ENCODE measurements at regions not wholly inside any gene's neighbourhood (a gene's known extent, or its start where the extent isn't known, plus 50 kb on each side); places are given as distances from the start of the nearest gene placed in this dataset.

DNA sequence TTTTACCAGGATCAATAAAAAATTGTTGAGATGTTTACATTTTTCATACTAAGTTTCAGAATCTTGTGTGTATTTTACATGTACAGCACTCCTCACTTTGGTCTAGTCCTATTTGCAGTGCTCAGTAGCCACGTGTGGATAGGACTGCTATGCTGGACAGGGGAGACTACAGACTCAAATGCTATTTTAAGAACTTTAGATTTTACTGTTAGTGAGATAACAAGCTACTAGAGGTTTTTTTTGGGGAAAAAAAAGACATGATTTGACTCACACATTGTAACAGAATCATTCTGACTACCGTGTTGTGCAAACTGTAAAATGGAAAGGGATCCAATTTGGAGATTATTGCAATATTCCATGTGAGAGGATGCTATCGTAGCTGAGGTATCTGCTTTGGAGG lies 418.9 kb upstream of the PRMT6 start:
- no peak for DNase-seq

DNA sequence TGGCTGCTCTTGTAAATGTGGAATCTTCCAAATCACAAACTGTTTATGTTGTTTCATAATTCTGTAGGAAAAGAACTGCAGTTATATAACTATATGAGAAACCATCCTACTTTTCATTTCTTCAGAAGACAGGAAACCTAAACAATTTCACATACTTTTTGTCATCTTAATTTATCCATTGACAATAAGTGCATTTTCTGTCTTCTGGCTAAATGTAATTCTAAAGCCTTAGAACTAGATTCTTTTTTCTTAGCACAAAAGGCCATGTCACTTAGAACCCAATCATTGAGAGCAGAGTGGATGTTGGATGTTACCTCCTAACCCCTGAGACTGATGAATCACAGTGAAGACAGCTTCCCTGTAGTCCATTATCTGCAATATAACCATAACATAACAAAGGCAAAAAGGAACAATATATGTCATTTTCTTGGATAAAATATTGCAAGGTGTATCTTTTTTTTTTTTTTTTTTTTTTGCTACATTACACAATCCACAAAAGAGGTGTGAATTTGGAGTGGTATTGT lies 410.2 kb upstream of the PRMT6 start:
- DNase-seq: no peak

DNA sequence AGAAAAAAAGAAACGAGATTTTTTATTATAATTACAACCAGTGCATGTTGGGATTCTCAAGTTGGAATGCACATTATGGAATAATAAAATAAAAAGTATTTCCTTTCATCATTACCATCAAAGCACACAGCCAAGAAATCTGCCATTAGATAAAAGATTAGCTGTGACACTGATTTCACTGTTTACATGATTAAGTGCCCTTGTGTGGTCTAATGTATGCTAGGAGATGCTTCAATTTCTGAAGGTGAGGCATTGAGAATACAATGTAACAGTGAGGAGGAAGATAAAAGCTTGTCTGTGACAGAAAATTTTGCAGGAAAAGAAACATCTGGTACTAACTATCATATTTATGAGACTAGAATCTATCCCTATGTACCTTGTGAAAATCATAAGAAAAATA lies 409.7 kb upstream of the PRMT6 start:
- DNase-seq: no peak

DNA sequence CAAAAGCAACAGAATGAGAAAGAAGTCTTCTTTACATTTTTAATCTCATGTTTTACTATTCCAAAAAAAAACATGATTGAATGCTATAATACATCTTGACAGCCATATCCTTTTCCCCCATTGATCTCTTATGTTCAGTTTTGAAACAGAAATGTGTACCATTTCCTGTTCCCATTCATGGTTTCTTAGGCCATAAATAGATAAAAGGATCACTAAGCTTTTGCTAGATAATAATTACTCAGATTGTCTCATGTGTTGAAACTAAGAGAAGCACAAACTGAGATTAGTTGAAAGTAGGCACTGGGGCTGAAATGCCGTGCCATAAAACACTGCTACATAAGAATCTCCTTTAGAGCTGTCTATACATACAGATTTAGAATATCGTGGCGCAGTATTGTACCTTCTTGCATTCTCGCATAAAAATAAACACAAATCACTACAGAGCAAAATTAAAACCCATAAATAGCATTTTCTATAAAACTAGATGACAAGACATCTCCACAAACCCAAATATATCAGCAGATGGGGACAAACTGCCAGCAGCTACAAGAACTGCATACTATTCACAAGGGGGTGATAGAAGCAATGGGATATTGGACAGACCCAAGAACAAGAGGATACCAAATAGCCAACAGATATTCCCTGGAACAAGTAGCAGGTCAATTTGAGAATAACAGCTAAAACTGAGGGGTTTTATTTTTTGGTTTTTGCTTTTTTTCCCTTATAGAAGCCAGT lies 405.3 kb upstream of the PRMT6 start:
- DNase-seq: no peak

DNA sequence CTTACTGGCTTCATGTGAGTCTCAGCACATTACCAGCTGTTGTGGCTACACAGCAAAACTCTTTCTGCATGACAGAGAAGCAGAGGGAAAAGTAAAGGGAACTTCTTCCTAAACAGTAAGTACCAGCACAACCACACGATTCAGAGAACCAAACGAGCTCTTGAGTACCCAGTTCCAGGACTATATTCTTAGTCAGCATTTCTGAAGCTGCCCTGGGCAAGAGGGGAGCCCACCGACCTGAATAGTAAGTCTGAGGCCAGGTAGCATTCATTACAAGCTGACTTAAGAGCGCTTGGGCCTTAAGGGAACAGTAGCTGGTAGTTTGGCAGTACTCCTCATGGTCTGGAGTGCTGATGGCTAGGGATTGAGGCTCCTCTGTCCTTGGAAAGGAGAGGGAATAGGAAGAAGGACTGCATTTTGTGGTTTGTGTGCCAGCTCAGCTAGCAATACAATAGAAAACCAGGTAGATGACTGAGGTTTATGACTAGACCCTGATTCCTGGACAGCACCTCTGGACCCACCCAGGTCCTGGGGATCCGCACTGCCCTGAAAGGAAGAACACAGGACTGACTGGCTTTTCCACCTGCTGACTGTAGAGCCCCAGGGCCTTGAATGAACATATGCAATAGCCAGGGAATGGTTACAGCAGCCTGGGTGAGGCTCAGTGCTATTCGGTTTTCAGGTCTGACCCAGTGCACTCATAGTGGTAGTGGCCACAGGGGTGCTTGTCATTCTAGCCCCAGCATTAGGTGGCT lies 396.8 kb upstream of the PRMT6 start:
- no peak for DNase-seq

DNA sequence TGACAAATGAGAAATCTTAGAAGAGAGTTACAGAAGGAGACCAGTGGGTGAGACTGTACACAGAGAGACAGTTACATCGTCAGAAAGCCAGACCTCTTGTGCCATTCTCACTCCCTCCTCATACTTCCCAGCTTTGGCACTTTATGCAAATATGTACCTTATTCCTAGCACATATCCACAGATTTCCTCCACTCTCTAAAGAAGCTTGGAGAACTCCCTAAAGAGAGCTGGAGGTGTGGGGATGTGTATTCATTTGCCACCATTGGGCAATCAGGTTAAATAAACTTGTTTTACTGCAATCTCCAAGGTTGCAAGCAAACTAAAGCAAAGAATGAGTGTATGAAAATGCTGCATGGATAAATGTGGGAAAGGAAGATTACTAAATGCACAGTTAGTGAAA lies 380.9 kb upstream of the PRMT6 start:
- no peak for DNase-seq

DNA sequence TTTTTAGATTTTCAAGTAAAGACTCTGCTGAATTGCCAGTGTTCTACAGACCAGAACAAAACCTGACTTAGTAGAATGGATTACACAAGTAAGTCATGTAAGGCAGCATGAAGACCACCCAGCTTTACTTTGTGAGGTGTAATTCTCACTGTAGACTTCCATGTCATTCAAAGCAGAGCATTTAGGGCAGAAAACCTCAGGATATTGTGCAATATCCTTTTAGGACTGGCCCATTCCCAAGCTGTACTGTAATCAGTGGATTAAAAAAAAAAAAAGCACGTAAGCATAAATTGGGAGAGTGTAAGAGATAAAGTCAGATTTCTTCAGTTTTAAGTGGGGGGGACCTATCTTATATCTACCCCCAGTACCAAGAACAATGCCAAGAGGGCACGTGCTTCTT lies 380.5 kb upstream of the PRMT6 start:
- DNase-seq: no peak

DNA sequence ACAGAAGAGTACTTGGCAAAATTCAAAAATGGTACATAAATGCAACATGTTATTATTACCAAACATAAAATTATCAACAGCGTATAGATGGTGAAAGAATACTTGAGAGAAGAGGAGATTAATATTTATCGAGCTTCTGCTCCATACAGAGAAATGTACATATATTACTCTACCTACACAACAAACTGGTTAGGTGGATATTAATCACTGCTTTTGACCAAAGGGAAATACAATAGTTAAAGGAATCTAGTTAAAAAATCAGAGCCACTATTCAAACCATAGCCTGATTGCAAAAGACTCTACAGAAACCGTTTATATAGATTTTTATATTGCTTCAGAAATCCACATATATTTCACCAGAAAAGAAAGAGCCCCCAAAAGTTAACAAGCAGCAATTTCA lies 379.3 kb upstream of the PRMT6 start:
- DNase-seq: no peak

DNA sequence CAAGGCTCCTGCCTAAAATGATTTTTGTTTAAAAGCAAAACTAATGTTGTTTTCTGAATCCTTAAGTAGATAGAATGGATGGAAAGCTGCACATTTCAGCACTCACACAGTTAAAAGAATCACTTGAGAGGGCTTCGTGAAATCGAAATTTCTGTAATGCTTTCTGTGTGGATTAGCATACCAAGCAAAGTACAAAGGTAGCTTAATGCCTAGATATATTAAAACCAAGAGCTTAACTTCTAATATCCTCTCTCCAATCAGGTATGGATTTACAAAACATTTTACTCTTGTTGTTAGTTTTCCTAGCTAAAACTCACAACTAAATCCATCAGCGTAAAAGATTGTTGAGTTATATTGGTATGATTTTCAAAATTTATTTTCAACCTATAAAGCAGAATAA lies 378.8 kb upstream of the PRMT6 start:
- DNase-seq: no peak

DNA sequence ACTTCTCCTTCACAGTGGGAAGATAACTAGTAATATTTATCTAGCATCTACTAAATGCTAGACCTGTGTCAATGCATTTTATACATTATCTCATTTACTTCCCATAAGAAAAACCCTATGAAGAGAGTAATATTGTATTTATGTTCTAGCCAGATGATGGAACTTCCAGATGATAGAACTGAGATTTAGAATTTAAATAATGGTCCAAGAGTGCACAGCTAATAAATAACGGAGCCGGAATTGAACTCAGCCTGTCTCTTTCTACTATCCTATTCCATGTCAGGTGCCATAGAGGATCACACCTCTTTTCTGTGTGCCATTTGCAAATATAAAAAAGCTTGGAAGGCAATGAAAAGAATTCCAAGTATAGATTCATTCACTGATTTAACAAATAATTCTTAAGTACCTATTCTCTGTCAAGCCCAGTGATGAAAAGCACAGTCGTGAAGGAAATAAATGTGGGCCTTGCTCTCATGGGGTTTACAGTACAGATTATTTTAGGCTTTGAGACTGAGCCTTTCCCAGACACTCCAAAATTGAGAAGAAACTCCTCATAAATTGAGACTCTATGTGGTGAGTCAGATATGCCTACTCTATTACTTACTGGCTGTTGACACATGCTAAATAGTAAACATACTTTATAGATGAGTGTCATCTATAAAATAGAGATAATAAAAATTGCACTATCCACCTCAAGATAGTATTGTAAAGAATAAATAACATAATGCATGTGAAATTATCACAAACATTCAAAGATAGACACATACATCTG lies 378.0 kb upstream of the PRMT6 start:
- no peak for DNase-seq

DNA sequence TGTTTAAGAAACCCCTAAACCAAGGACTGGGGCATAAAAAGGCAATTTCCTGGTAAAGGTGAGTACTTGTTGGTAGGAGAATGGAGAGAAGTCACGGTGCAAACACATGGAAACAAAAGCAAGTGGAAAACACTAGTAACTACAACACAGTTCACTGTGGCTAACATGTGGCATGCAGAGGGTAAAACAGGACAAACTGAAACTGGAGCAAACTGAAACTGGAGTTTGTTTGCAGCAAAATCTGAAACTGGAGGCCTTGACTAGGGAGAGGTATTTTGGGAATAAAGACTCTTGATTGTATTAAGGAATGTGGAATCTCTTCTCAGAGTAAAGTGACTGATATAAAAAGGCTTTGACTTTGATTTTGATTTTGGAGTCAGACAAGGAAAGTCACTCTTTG lies 376.3 kb upstream of the PRMT6 start:
- no peak for DNase-seq

DNA sequence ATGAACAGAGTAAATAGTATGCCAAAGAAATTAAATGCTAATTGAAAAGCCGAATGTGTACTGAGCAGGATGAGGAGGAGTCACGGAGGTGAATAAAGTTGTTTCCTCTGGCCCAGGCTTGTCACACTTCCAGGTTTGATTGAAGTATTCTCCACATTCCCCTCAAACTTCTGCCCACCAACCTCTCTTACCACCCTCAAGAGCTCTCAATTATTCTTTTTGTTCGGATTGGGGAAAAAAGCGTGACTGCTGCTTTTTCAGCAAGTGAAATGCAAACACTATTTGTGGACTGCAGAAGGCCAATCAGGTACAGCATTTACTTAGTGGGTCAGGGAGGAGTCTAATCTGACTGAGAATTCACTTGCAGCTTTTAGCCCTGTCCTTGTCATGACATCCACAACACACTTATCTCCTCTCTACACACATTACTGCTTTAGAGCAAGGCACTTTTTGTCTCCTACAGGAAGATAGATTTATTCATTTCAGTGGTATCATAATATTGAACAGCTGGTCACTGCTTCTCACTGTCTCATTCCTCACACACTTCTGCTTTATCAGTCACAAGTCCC lies 375.6 kb upstream of the PRMT6 start:
- no peak for DNase-seq

DNA sequence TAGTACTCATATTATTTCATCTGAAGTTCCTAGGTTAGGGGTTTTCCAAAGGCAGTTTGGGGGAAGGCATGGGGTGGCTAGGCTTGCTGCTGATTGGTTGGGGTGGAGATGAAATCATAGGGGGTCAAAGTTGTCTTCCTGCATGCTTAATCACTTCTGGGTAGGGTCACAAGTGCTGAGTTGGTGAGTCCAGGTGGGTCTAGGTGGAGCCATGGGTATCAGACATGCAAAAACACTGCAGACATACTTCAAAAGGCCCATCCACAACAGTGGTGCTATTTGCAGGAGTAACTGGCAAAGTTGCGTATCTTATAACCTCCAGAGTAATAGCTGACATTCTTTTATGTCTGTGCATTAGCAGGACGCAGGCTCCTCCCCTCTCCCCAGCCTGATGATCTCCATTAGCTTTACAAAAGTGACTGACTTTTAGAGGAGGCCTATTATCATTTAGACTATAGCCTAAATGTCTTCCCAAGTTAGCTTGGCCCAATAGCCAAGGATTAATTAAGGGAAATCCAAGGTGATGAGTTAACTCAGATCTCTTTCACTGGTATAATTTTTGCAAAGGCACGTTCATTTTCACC lies 374.4 kb upstream of the PRMT6 start:
- DNase-seq: no peak

DNA sequence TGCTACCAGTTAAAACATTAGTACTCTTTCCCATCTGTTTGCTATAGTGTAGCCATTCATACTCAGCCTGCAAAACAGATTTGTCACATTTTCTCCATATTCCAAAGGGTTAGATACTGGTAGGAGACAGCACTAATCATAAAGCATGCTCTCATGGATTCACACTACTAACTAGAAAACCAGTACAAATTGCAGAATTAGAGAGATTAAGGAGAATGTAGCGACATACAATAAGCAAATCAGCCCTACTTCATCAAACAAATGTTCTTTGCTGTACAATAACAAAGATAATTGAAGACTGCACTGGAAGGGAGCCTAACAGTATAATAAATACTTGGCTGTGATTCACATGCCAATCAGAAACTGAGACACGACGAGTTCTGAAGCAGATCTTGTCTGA lies 368.0 kb upstream of the PRMT6 start:
- peak; percentile 15 to 51 for DNase-seq

DNA sequence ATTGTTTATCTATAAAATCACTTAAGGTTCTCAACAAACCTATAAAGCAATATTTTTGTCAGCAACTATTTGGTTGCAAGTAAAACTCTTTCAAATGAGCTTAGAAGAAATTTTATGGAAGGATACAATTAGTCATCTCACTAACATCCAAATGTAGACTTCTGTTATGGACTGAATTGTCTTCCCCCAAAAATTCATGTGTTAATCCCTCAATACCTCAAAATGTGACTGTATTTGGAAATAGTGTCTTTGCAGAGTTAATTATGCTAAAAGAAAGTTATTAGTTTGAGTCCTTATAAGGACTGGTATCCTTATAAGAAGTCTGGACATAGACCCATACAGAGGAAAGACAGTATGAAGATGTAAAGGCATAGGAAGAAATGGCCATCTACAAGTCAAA lies 357.8 kb upstream of the PRMT6 start:
- DNase-seq: no peak

DNA sequence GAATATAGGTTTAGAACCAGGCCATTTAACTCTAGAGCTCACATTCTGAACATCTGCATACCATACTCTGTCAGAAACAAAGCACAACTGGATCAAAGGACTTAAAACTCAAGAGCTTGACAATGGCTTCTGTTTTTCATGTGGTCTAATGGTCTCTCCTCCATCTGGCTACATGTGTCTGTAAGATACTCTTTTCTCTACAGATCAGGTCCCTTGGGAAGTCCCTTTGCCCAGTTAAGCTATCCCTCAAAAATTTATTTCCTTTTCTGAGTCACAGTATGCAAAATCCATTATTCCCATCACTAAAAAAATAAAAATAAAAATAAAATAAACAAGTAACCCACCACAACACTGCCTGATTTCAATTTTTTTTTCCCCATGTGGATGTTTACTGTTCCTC lies 357.0 kb upstream of the PRMT6 start:
- no peak for DNase-seq

DNA sequence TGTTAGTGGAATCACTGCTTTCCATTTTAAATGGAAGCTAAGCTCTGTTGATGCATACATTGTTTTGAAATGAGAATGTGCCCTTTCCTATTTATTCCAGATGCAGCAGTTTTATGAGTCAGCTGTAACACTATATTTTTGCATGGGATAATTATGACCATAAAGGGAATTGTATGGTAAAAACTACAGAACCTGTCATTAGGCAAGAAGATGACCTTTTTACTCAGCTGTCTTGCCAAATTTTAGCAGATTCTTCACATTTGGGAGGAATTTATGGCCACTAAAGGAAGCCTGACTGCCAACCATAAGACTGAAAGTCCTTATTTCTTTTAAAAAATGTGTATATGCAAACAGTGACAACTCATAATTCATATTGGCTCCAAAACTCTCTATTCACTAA lies 356.3 kb upstream of the PRMT6 start:
- DNase-seq: no peak

DNA sequence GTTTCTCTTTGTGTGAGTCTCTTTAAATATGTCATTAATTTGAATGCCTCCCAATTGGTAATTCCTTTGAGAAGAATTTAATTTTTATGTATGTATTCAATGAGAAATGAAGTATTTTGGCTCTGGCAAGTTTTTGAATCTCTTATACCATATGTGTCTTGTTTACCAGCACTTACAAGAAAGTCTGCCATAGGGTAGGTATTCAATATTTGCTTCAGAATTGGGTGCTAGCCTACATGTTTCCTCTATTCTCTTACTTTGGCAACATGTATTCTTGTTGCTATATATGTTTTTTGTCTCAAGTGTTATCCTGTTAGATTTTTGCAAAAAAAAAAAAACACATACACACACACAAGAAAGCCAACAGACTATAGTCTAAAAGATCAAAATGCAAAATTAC lies 350.5 kb upstream of the PRMT6 start:
- DNase-seq: no peak

DNA sequence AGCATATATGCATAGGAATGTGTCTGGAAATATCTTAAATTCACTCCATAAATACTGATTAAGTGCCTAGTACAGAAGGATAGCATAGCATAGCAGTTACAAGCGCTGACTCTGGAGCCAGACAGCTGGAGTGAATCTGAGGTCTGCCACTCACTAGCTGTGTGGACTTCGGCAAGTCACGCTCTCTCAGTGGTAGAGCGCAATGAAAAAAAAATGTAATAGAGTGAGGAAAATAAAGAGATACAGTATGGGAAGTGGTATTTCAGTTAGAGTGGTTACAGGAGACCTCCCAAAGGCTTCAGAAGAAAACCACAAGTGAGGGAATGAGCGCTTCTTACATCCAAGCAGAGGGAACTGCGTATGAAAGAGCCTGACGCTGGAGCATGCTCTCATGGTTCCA lies 338.9 kb upstream of the PRMT6 start:
- no peak for DNase-seq

DNA sequence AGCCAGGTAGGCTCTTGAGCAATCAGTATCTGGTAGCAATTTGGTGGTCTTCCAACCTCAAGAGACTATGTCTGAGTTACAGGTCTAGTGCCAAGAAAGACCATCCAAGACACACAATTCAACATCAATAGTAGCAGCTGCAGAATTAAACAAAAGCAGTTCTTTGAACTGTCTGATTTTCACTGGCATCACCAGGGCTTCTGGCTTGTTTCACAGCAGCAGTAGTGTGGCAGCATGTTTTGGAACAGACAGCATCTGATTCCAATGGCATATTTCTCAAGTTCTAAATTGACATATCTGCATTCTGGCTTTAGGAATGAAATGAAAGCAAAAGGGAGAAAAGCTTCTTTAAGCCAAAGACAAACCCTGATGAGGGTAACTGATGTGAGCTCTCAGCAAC lies 334.7 kb upstream of the PRMT6 start:
- peak; percentile 35 to 60 for DNase-seq

DNA sequence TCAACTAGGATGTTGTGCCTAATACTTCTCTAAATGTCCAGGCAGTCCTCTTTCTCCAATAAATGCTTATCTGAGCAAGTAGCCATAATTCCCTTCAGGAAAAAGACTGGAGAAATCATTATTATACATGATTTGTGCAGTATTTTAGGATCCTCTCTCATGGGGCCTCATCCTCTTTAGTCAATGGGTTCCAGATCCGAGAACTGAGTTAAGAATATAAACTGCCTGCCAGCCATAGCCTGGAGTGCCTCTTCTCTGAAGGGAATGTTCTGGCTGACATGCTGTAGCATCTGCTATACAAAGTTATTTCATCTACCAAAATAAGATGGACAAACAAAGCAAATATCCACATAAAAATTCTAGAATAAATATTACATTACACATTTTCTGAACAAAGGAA lies 334.0 kb upstream of the PRMT6 start:
- DNase-seq: peak in 1 of 2 experiments; percentile 15

DNA sequence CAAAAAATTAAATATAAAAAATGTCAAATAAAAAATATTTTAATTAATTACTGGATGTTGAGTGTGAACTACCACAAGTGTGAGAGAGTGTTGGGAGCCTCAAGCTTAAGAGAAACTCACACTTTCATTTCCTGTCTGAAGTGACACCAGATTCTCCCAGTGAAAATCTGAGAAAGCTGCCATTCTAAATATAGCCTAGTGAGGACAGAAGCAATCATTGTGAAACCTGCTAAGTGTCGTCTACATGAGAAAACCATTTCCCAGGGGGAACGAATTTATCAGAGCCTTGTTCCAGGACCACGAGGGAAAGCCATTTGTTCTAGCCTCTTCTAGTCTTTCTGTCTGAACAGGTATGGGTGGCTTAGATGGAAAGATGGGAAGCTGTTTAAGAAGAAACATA lies 329.3 kb upstream of the PRMT6 start:
- DNase-seq: no peak

Data from NCI-H446 (cell line).